ENCODE measurements at regions not wholly inside any gene's neighbourhood (a gene's known extent, or its start where the extent isn't known, plus 50 kb on each side); places are given as distances from the start of the nearest gene placed in this dataset.

- DNase-seq: no peak
Measured at GRCh38 chr13:40123962-40124632, 468.6 kb downstream of the COG6 start.

GRCh38 chr13:40124633-40125015, 469.2 kb downstream of the COG6 start:
- no peak for DNase-seq

GRCh38 chr13:40125336-40125735, 469.9 kb downstream of the COG6 start:
- no peak for DNase-seq

GRCh38 chr13:40126306-40127085, 471.0 kb downstream of the COG6 start:
- DNase-seq: no peak

- DNase-seq: no peak
Measured at GRCh38 chr13:40127476-40127875, 472.0 kb downstream of the COG6 start.

GRCh38 chr13:40127925-40128324, 472.5 kb downstream of the COG6 start:
- DNase-seq: no peak

- no peak for DNase-seq
Measured at GRCh38 chr13:40129467-40129866, 474.0 kb downstream of the COG6 start.

- DNase-seq: no peak
Measured at GRCh38 chr13:40130871-40131636, 475.6 kb downstream of the COG6 start.

- DNase-seq: no peak
Measured at GRCh38 chr13:40132249-40132648, 476.8 kb downstream of the COG6 start.

- no peak for DNase-seq
Measured at GRCh38 chr13:40136896-40137295, 481.4 kb downstream of the COG6 start.

GRCh38 chr13:40137400-40137799, 481.9 kb downstream of the COG6 start:
- DNase-seq: no peak

GRCh38 chr13:40139896-40140520, 484.5 kb downstream of the COG6 start:
- DNase-seq: no peak

- DNase-seq: no peak
Measured at GRCh38 chr13:40141859-40142555, 486.5 kb downstream of the COG6 start.

- no peak for DNase-seq
Measured at GRCh38 chr13:40143106-40143505, 487.6 kb downstream of the COG6 start.

GRCh38 chr13:40143559-40143958, 488.1 kb downstream of the COG6 start:
- DNase-seq: no peak

GRCh38 chr13:40145139-40145538, 489.7 kb downstream of the COG6 start:
- DNase-seq: no peak

GRCh38 chr13:40146063-40146462, 490.6 kb downstream of the COG6 start:
- DNase-seq: no peak

GRCh38 chr13:40146611-40147117, 491.2 kb downstream of the COG6 start:
- peak; percentile 16 for DNase-seq

- DNase-seq: peak; percentile 35
Measured at GRCh38 chr13:40148101-40148500, 492.6 kb downstream of the COG6 start.

GRCh38 chr13:40148742-40149141, 493.3 kb downstream of the COG6 start:
- no peak for DNase-seq

- no peak for DNase-seq
Measured at GRCh38 chr13:40149611-40150274, 494.3 kb downstream of the COG6 start.

- DNase-seq: no peak
Measured at GRCh38 chr13:40151673-40152072, 496.2 kb downstream of the COG6 start.
